ENCODE measurements at regions not wholly inside any gene's neighbourhood (a gene's known extent, or its start where the extent isn't known, plus 50 kb on each side); places are given as distances from the start of the nearest gene placed in this dataset.

- no peak for TF ChIP-seq GATA2 (IDR thresholded peaks at IDR 0.05; ENCODE audit: insufficient read depth, insufficient read length, low read depth, low read length)
- TF ChIP-seq FOS (IDR thresholded peaks at IDR 0.05; ENCODE audit: borderline replicate concordance, insufficient read depth, low read length) = no peak
- TF ChIP-seq POLR2AphosphoS5 (IDR thresholded peaks at IDR 0.05; ENCODE audit: insufficient read depth, low read depth, low read length) = no peak
- no peak for TF ChIP-seq MAX (IDR thresholded peaks at IDR 0.05; ENCODE audit: insufficient read depth, insufficient read length)
- TF ChIP-seq EZH2 (IDR thresholded peaks at IDR 0.05; ENCODE audit: borderline replicate concordance, low read depth, low read length, severe bottlenecking) = no peak
- no peaks in the 10 kb centered on the region for H3K79me2 ChIP-seq (ENCODE audit: control insufficient read depth, insufficient read depth, low read length)
- no peak overlapping the region for H3K27ac ChIP-seq (ENCODE audit: insufficient read depth, low read depth, low read length)
- ChIA-PET CTCF (no interaction called here), POLR2A (no interaction called here)
- H2AFZ ChIP-seq (ENCODE audit: low read depth, low read length) = no peak overlapping the region
- no peak for DNase-seq (ENCODE audit: low read depth, low spot score)
- no peak overlapping the region for H3K4me3 ChIP-seq (replicated peaks in 1 of 3; ENCODE audit: insufficient read depth in 1 of 3, low read depth in 1 of 3, low read length in 3 of 3)
- no TSS peak for BruUV-seq (replicated peaks)
- no peaks in the 10 kb centered on the region for H3K9me1 ChIP-seq (replicated peaks; ENCODE audit: control insufficient read depth, extremely low read depth, insufficient read depth, low read length)
- no peak overlapping the region for H3K4me2 ChIP-seq (ENCODE audit: insufficient read depth, low read length)
- intact Hi-C loops (cut with micrococcal nuclease) = loop anchor here (10.0 kb wide), 1 partner anchor 928 kb away; the partner anchor contains the start of gene ZNF608
- no peaks in the 10 kb centered on the region for H4K20me1 ChIP-seq (replicated peaks; ENCODE audit: control insufficient read depth, extremely low read depth, insufficient read depth, low read length)
- H3K4me1 ChIP-seq (ENCODE audit: control insufficient read depth, extremely low read depth, insufficient read depth, low read length) = peaks cover 13% of the 10 kb centered on the region
- dilution Hi-C loops (cut with MboI; ENCODE audit: extremely low pct_ligation_motif_present, low sequenced_read_pairs) = no loop called here
- H3K9me3 ChIP-seq (replicated peaks; ENCODE audit: control insufficient read depth, insufficient read depth, low read length) = no peaks in the 10 kb centered on the region
- no peak overlapping the region for H3K9ac ChIP-seq (replicated peaks; ENCODE audit: extremely low read depth, insufficient read depth, low read length)
- H3K27me3 ChIP-seq (ENCODE audit: control insufficient read depth in 2 of 2, insufficient read depth in 2 of 2, low read length in 2 of 2) = no peaks in the 10 kb centered on the region
- FAIRE-seq = no peak
- no peaks in the 10 kb centered on the region for H3K36me3 ChIP-seq (ENCODE audit: control insufficient read depth in 2 of 2, extremely low read depth in 1 of 2, insufficient read depth in 2 of 2, low read length in 2 of 2)
Observed at GRCh38 chr5:123817267-123817666, 305.3 kb downstream of the CSNK1G3 start.

- Histone ChIP-seq H3K36me3 (ENCODE audit: control insufficient read depth in 2 of 2, extremely low read depth in 1 of 2, insufficient read depth in 2 of 2, low read length in 2 of 2) (no peaks in the 10 kb centered on the region), H3K27me3 (ENCODE audit: control insufficient read depth in 2 of 2, insufficient read depth in 2 of 2, low read length in 2 of 2) (no peaks in the 10 kb centered on the region), H3K9me3 (replicated peaks; ENCODE audit: control insufficient read depth, insufficient read depth, low read length) (no peaks in the 10 kb centered on the region), H3K79me2 (ENCODE audit: control insufficient read depth, insufficient read depth, low read length) (no peaks in the 10 kb centered on the region), H4K20me1 (replicated peaks; ENCODE audit: control insufficient read depth, extremely low read depth, insufficient read depth, low read length) (no peaks in the 10 kb centered on the region), H3K4me3 (replicated peaks in 1 of 3; ENCODE audit: insufficient read depth in 1 of 3, low read depth in 1 of 3, low read length in 3 of 3) (no peak overlapping the region), H2AFZ (ENCODE audit: low read depth, low read length) (no peak overlapping the region), H3K9ac (replicated peaks; ENCODE audit: extremely low read depth, insufficient read depth, low read length) (no peak overlapping the region), H3K9me1 (replicated peaks; ENCODE audit: control insufficient read depth, extremely low read depth, insufficient read depth, low read length) (no peaks in the 10 kb centered on the region), H3K4me2 (ENCODE audit: insufficient read depth, low read length) (peak overlapping the region; percentile 35), H3K27ac (ENCODE audit: insufficient read depth, low read depth, low read length) (no peak overlapping the region), H3K4me1 (ENCODE audit: control insufficient read depth, extremely low read depth, insufficient read depth, low read length) (peaks cover 13% of the 10 kb centered on the region)
- FAIRE-seq (peak; percentile 15), DNase-seq (ENCODE audit: low read depth, low spot score) (peak; percentile 65)
- TF ChIP-seq EZH2 (IDR thresholded peaks at IDR 0.05; ENCODE audit: borderline replicate concordance, low read depth, low read length, severe bottlenecking) = no peak
- no peak for TF ChIP-seq POLR2A (IDR thresholded peaks at IDR 0.05; ENCODE audit: low read depth, low read length)
- TF ChIP-seq POLR2AphosphoS5 (IDR thresholded peaks at IDR 0.05; ENCODE audit: insufficient read depth, low read depth, low read length) = no peak
- TF ChIP-seq MAX (IDR thresholded peaks at IDR 0.05; ENCODE audit: insufficient read depth, insufficient read length) = no peak
- no peak for TF ChIP-seq CTCF (IDR thresholded peaks at IDR 0.05; ENCODE audit: extremely low read depth in 1 of 2, insufficient read depth in 1 of 2, low read depth in 1 of 2, low read length in 2 of 2)
- TF ChIP-seq GATA2 (IDR thresholded peaks at IDR 0.05; ENCODE audit: insufficient read depth, insufficient read length, low read depth, low read length) = no peak
- TF ChIP-seq FOS (IDR thresholded peaks at IDR 0.05; ENCODE audit: borderline replicate concordance, insufficient read depth, low read length) = no peak
- dilution Hi-C loops (cut with MboI; ENCODE audit: extremely low pct_ligation_motif_present, low sequenced_read_pairs) (no loop called here), intact Hi-C loops (cut with micrococcal nuclease) (loop anchor here (1.0 to 10.0 kb wide), 7 partner anchors 66 to 930 kb away; partner anchors contain the start of gene ZNF608)
- no TSS peak for BruUV-seq (replicated peaks)
- CTCF ChIA-PET = interaction anchor here (0.9 to 1.4 kb wide), 3 partner anchors 11 to 96 kb away, joined by 3 to 4 read pairs (median 3); no protein-coding TSS in a partner anchor
- POLR2A ChIA-PET = no interaction called here
Observed at GRCh38 chr5:123814801-123815470, 303.0 kb downstream of the CSNK1G3 start.

All from endothelial cell of umbilical vein (primary cell).